Keratinocyte (primary cell): ENCODE measurements at regions not wholly inside any gene's neighbourhood (a gene's known extent, or its start where the extent isn't known, plus 50 kb on each side); places are given as distances from the start of the nearest gene placed in this dataset.

Experiments used
- DNase-seq: peaks from one replicate; pipeline ENCODE4 v3.0.0-alpha.2; 2011; ENCODE audit warnings: low read depth, missing footprints, low spot score
- FAIRE-seq: peaks from 2 replicates; lab custom pipeline; 2011; peaks lifted over from hg19 to GRCh38; lab: Jason Lieb, UNC
- H2AFZ ChIP-seq: 2 replicates; pipeline ENCODE4 v1.6.0; 2012; ENCODE audit warnings: low read length, control low read depth, inconsistent platforms; ENCODE audit not compliant: control insufficient read depth
- H3K27ac ChIP-seq: 2 replicates; pipeline ENCODE4 v1.5.1; 2011; ENCODE audit warnings: low read length; ENCODE audit not compliant: control insufficient read depth, insufficient read depth
- H3K27me3 ChIP-seq: 3 replicates; pipeline ENCODE4 v1.6.0; 2011; ENCODE audit warnings: low read length; ENCODE audit not compliant: control insufficient read depth, insufficient read depth; ENCODE audit errors: extremely low read depth
- H3K36me3 ChIP-seq, 2 experiments: 2 replicates in 1 of 2; 3 replicates in 1 of 2; pipeline ENCODE4 v1.5.1; 2011; ENCODE audit warnings: low read length in 2 of 2, mild to moderate bottlenecking in 1 of 2; ENCODE audit not compliant: control insufficient read depth in 2 of 2, insufficient read depth in 2 of 2; ENCODE audit errors: extremely low read depth in 1 of 2
- H3K4me1 ChIP-seq: 3 replicates; pipeline ENCODE4 v1.5.1; 2011; ENCODE audit warnings: low read length; ENCODE audit not compliant: control insufficient read depth, insufficient read depth; ENCODE audit errors: extremely low read depth
- H3K4me2 ChIP-seq: 3 replicates; pipeline ENCODE4 v1.6.0; 2011; ENCODE audit warnings: low read depth, low read length; ENCODE audit not compliant: control insufficient read depth, insufficient read depth; ENCODE audit errors: extremely low read depth
- H3K4me3 ChIP-seq, 3 experiments: fragments of 200-600 bp in 1 of 3; sonication (generic) in 1 of 3; 2 replicates in 2 of 3; 3 replicates in 1 of 3; pipeline ENCODE4 v1.5.1; 2011 to 2016; ENCODE audit warnings: low read length in 3 of 3, mild to moderate bottlenecking in 3 of 3, control low read depth in 2 of 3, inconsistent platforms in 1 of 3, low read depth in 1 of 3, mixed read lengths in 1 of 3, mixed run types in 1 of 3, moderate library complexity in 1 of 3; ENCODE audit not compliant: control insufficient read depth in 2 of 3, insufficient read depth in 2 of 3; ENCODE audit errors: extremely low read depth in 1 of 3
- H3K79me2 ChIP-seq: 2 replicates; pipeline ENCODE4 v1.6.0; 2012; ENCODE audit warnings: low read length; ENCODE audit not compliant: control insufficient read depth, insufficient read depth
- H3K9ac ChIP-seq: 3 replicates; pipeline ENCODE4 v1.6.0; 2011; ENCODE audit warnings: low read length; ENCODE audit not compliant: control insufficient read depth, insufficient read depth; ENCODE audit errors: extremely low read depth
- H3K9me1 ChIP-seq: 3 replicates; pipeline ENCODE4 v1.6.0; 2011; ENCODE audit warnings: low read length; ENCODE audit not compliant: control insufficient read depth, insufficient read depth; ENCODE audit errors: extremely low read depth
- H3K9me3 ChIP-seq: 2 replicates; pipeline ENCODE4 v1.5.1; 2012; ENCODE audit warnings: low read depth, low read length; ENCODE audit not compliant: control insufficient read depth
- H4K20me1 ChIP-seq: 3 replicates; pipeline ENCODE4 v1.6.0; 2011; ENCODE audit warnings: low read length; ENCODE audit not compliant: control insufficient read depth, insufficient read depth; ENCODE audit errors: extremely low read depth
- CTCF ChIP-seq, 3 experiments: IDR thresholded peaks in 1 of 3; conservative IDR thresholded peaks in 1 of 3; optimal IDR thresholded peaks in 1 of 3; 2 replicates in 2 of 3; 3 replicates in 1 of 3; pipeline versions ENCODE3 to v1.5.1; 2011; ENCODE audit warnings: low read length in 3 of 3, mild to moderate bottlenecking in 3 of 3, moderate library complexity in 2 of 3, control low read depth in 1 of 3, inconsistent platforms in 1 of 3; ENCODE audit not compliant: insufficient read depth in 2 of 3; ENCODE audit errors: extremely low read depth in 1 of 3
- EZH2 ChIP-seq: IDR thresholded peaks from one replicate; pipeline ENCODE4 v1.6.1; 2012; ENCODE audit warnings: inconsistent platforms, mild to moderate bottlenecking, low read length, moderate library complexity
- dilution Hi-C: fragments of 300-500 bp; cut with MboI; formaldehyde crosslinking; loops from one replicate; pipeline ENCODE4 v1.7.0; 2020; ENCODE audit warnings: low sequenced_read_pairs; ENCODE audit not compliant: extremely low pct_ligation_motif_present

GRCh38 chr3:21117370-21117769 lies 633.6 kb downstream of the ZNF385D start:
- Histone ChIP-seq H3K4me2 (no peak overlapping the region), H3K27me3 (no peaks in the 10 kb centered on the region), H4K20me1 (no peaks in the 10 kb centered on the region), H3K9ac (no peak overlapping the region), H3K36me3 (no peaks in the 10 kb centered on the region), H3K4me1 (no peaks in the 10 kb centered on the region), H3K27ac (no peak overlapping the region), H3K4me3 (no peak overlapping the region), H3K79me2 (no peaks in the 10 kb centered on the region), H3K9me1 (no peaks in the 10 kb centered on the region), H3K9me3 (no peaks in the 10 kb centered on the region), H2AFZ (no peak overlapping the region)
- TF ChIP-seq EZH2 (no peak), CTCF (optimal IDR thresholded peaks at IDR 0.05 in 1 of 3, IDR thresholded peaks at IDR 0.05 in 1 of 3, conservative IDR thresholded peaks at IDR 0.05 in 1 of 3; ENCODE audit: extremely low read depth in 1 of 3, insufficient read depth in 2 of 3, low read length in 3 of 3) (no peak)
- no peak for DNase-seq
- FAIRE-seq = no peak
- dilution Hi-C loops = no loop called here

GRCh38 chr3:21109056-21109455 lies 642.0 kb downstream of the ZNF385D start:
- TF ChIP-seq CTCF (optimal IDR thresholded peaks at IDR 0.05 in 1 of 3, IDR thresholded peaks at IDR 0.05 in 1 of 3, conservative IDR thresholded peaks at IDR 0.05 in 1 of 3; ENCODE audit: extremely low read depth in 1 of 3, insufficient read depth in 2 of 3, low read length in 3 of 3) (no peak), EZH2 (no peak)
- H3K4me3 ChIP-seq = no peak overlapping the region
- H3K4me2 ChIP-seq = no peak overlapping the region
- dilution Hi-C loops = no loop called here
- no peaks in the 10 kb centered on the region for H3K79me2 ChIP-seq
- no peak overlapping the region for H3K9ac ChIP-seq
- FAIRE-seq (no peak), DNase-seq (no peak)
- H3K9me3 ChIP-seq = peaks cover 7% of the 10 kb centered on the region
- H3K36me3 ChIP-seq = no peaks in the 10 kb centered on the region
- no peak overlapping the region for H2AFZ ChIP-seq
- no peaks in the 10 kb centered on the region for H3K4me1 ChIP-seq
- H3K27ac ChIP-seq = no peak overlapping the region
- H3K27me3 ChIP-seq = no peaks in the 10 kb centered on the region
- no peaks in the 10 kb centered on the region for H3K9me1 ChIP-seq
- no peaks in the 10 kb centered on the region for H4K20me1 ChIP-seq
